Peyer's patch (tissue), 4 donors: ENCODE measurements at regions not wholly inside any gene's neighbourhood (a gene's known extent, or its start where the extent isn't known, plus 50 kb on each side); places are given as distances from the start of the nearest gene placed in this dataset.
"Not testable (repeated sequence)": the region's sequence is repeated elsewhere in the genome, so short reads cannot be mapped to it uniquely, and the experiment has no call there.

ENCODE experiments used
- DNase-seq, 3 donors: peaks; one replicate each; pipeline ENCODE4 v3.0.0-alpha.2; 2017 to 2019
- H3K27ac ChIP-seq, 4 donors: fragments of 200-600 bp; sonication (generic); one replicate each; pipeline ENCODE4 v1.5.1; 2016 to 2019
- H3K27me3 ChIP-seq, 2 donors: fragments of 200-600 bp; sonication (generic); one replicate each; pipeline ENCODE4 v1.5.1; 2019
- H3K36me3 ChIP-seq, 3 donors: fragments of 200-600 bp; sonication (generic); one replicate each; pipeline ENCODE4 v1.5.1; 2016 to 2019
- H3K4me1 ChIP-seq, 4 donors: fragments of 200-600 bp; sonication (generic); one replicate each; pipeline ENCODE4 v1.5.1; 2016 to 2019
- H3K4me3 ChIP-seq, 4 donors: fragments of 200-600 bp; sonication (generic); 1 replicate in 3 of 4; 2 replicates in 1 of 4; pipeline ENCODE4 v1.5.1; 2016 to 2019; ENCODE audit warnings: mild to moderate bottlenecking in 1 of 4
- H3K9me3 ChIP-seq, 4 donors: fragments of 200-600 bp; sonication (generic); one replicate each; pipeline ENCODE4 v1.5.1; 2016 to 2019; ENCODE audit warnings: mild to moderate bottlenecking in 1 of 4
- CTCF ChIP-seq, 6 experiments: fragments of 450-650 bp in 4 of 6; fragments of 200-600 bp in 2 of 6; sonication (generic) in 1 of 6; IDR thresholded peaks; one replicate each; pipeline ENCODE4 v1.5.1; 2017 to 2019; ENCODE audit warnings: antibody characterized with exemption in 6 of 6, mild to moderate bottlenecking in 3 of 6, moderate library complexity in 1 of 6
- POLR2A ChIP-seq, 2 donors: fragments of 450-650 bp; IDR thresholded peaks; one replicate each; pipeline ENCODE4 v1.5.1; 2017; ENCODE audit warnings: antibody characterized with exemption in 2 of 2, mild to moderate bottlenecking in 2 of 2, moderate library complexity in 2 of 2

- Histone ChIP-seq H3K4me1 (no peaks in the 10 kb centered on the region), H3K27me3 (no peaks in the 10 kb centered on the region), H3K4me3 (no peak overlapping the region), H3K36me3 (no peaks in the 10 kb centered on the region), H3K27ac (no peak overlapping the region), H3K9me3 (no peaks in the 10 kb centered on the region)
- TF ChIP-seq CTCF (IDR thresholded peaks at IDR 0.05): no peak
- no peak for TF ChIP-seq POLR2A (IDR thresholded peaks at IDR 0.05)
- no peak for DNase-seq
Measured at GRCh38 chr12:88720231-88720630, 140.0 kb upstream of the KITLG start.

- no peak for TF ChIP-seq CTCF (IDR thresholded peaks at IDR 0.05)
- no peak for TF ChIP-seq POLR2A (IDR thresholded peaks at IDR 0.05)
- Histone ChIP-seq H3K9me3 (no peaks in the 10 kb centered on the region), H3K4me3 (no peak overlapping the region), H3K36me3 (no peaks in the 10 kb centered on the region), H3K27me3 (no peaks in the 10 kb centered on the region), H3K4me1 (no peaks in the 10 kb centered on the region), H3K27ac (no peak overlapping the region)
- no peak for DNase-seq
Measured at GRCh38 chr12:88717188-88717587, 136.9 kb upstream of the KITLG start.

- no peak for TF ChIP-seq CTCF (IDR thresholded peaks at IDR 0.05)
- TF ChIP-seq POLR2A (IDR thresholded peaks at IDR 0.05): no peak
- Histone ChIP-seq H3K4me1 (no peaks in the 10 kb centered on the region), H3K27me3 (no peaks in the 10 kb centered on the region), H3K36me3 (no peaks in the 10 kb centered on the region), H3K27ac (no peak overlapping the region), H3K9me3 (no peaks in the 10 kb centered on the region), H3K4me3 (no peak overlapping the region)
- DNase-seq: no peak
Measured at GRCh38 chr12:88716240-88716639, 136.0 kb upstream of the KITLG start.

- H3K27ac ChIP-seq: no peak overlapping the region
- no peaks in the 10 kb centered on the region for H3K36me3 ChIP-seq
- no peaks in the 10 kb centered on the region for H3K27me3 ChIP-seq
- TF ChIP-seq POLR2A (IDR thresholded peaks at IDR 0.05) (no peak), CTCF (IDR thresholded peaks at IDR 0.05) (no peak)
- no peaks in the 10 kb centered on the region for H3K9me3 ChIP-seq
- no peak overlapping the region for H3K4me3 ChIP-seq
- H3K4me1 ChIP-seq: no peaks in the 10 kb centered on the region
- no peak for DNase-seq
Measured at GRCh38 chr12:88715673-88716072, 135.4 kb upstream of the KITLG start.

GRCh38 chr12:88714263-88714882, 134.1 kb upstream of the KITLG start:
- not testable (repeated sequence) for H3K27ac ChIP-seq, DNase-seq, H3K4me1 ChIP-seq, H3K27me3 ChIP-seq, H3K36me3 ChIP-seq, H3K4me3 ChIP-seq, H3K9me3 ChIP-seq

GRCh38 chr12:88707800-88708199, 127.5 kb upstream of the KITLG start:
- Histone ChIP-seq H3K4me1 (no peaks in the 10 kb centered on the region), H3K9me3 (peaks cover 0 to 4% (median 0%) of the 10 kb centered on the region in 4 donors), H3K27ac (no peak overlapping the region), H3K4me3 (no peak overlapping the region), H3K27me3 (no peaks in the 10 kb centered on the region), H3K36me3 (no peaks in the 10 kb centered on the region)
- TF ChIP-seq POLR2A (IDR thresholded peaks at IDR 0.05) (no peak), CTCF (IDR thresholded peaks at IDR 0.05) (no peak)
- DNase-seq: no peak
